LNCAP (cell line): ENCODE measurements at regions not wholly inside any gene's neighbourhood (a gene's known extent, or its start where the extent isn't known, plus 50 kb on each side); places are given as distances from the start of the nearest gene placed in this dataset.

Source experiments
- TF ChIP-seq, protein P1 (sequence below): fragments of 450-650 bp; IDR thresholded peaks from 2 replicates; pipeline ENCODE4 v1.5.1; 2017; ENCODE audit warnings: mild to moderate bottlenecking

DNA sequence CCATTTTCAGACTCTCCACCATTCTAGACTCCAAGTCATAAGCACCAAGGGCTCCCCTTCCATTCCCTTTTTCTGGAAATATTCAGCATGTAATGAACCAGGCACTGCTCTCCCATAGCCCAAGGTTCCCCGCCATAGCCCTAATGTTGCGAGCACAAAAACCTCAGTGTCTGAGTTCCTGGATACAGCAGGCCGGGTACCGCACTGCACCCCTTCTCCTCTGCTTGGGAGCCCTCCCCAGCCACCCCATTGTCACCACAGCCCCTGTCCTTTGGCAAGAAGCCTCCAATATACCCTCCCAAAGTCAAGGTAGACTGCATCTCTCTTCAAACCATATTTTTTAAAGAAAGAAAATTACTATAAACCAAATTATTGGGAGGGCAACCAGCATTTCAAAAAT lies 1341.1 kb downstream of the BRD1 start:
- TF ChIP-seq, protein P1, sequence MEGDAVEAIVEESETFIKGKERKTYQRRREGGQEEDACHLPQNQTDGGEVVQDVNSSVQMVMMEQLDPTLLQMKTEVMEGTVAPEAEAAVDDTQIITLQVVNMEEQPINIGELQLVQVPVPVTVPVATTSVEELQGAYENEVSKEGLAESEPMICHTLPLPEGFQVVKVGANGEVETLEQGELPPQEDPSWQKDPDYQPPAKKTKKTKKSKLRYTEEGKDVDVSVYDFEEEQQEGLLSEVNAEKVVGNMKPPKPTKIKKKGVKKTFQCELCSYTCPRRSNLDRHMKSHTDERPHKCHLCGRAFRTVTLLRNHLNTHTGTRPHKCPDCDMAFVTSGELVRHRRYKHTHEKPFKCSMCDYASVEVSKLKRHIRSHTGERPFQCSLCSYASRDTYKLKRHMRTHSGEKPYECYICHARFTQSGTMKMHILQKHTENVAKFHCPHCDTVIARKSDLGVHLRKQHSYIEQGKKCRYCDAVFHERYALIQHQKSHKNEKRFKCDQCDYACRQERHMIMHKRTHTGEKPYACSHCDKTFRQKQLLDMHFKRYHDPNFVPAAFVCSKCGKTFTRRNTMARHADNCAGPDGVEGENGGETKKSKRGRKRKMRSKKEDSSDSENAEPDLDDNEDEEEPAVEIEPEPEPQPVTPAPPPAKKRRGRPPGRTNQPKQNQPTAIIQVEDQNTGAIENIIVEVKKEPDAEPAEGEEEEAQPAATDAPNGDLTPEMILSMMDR = no peak

DNA sequence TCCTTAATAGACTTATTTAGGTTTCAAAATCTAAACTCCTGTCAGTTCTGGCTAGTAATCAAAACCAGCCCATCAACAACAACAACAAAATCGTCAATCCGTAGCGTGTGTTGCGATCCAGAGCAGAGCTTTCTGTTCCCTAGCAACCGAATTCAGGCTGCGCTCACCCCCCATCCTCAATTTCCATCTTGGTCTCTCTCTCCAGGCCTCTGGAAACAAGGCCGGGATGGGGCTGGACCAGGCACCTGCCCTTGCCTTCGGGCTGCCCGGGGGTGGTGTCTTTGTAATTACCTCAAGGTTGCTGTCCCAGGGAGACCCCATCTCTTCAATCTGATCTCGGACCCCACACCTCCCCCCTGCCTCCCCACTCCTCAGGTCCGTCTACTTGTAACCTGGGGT lies 1341.5 kb downstream of the BRD1 start:
- TF ChIP-seq, protein P1 = no peak

DNA sequence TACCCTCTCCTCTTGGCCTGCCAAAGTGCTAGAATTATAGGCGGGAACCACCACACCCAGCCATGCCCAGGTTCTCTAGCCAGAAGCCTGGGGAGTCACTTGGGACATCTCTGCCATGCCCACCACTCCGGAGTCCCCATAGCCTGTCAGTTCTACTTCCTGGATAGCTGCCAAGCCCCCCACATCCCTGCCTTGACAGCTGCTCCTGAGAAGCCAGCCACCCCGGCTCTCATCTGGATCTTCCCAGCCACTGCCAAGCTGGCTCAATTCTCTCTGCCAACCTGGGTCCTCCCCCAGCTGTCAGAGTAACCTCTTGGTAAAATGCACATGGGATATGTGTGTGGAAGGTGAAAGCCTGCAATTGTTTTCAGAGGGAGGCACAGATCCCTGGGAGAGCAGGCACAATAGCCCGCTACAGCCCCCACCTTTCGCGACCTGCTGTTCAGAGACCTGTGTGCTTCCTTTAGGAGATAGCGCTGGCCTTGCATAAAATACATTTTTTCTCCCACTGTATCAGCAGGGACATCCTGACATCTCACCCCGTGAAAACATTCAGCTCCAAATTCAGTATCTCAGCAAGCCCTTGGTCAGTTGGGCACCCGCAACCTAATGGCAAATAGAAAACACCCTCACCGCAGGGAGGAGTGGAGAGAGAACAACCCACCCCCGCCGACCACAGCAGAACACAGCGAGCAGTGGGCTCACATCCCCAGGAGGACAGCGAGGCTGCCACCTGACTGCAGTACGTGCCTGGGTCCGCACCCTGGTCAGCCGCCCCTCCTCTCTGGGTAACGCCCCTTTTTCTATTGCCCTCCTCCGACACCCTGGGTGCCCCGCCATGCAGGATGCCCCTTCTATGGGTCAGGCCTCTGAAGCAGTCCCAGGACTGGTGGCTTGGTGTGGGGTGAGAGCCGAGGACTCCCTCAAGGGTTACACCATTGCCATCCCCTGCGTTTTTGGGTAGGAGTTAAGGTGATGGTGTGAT lies 1342.2 kb downstream of the BRD1 start:
- TF ChIP-seq, protein P1 = no peak

DNA sequence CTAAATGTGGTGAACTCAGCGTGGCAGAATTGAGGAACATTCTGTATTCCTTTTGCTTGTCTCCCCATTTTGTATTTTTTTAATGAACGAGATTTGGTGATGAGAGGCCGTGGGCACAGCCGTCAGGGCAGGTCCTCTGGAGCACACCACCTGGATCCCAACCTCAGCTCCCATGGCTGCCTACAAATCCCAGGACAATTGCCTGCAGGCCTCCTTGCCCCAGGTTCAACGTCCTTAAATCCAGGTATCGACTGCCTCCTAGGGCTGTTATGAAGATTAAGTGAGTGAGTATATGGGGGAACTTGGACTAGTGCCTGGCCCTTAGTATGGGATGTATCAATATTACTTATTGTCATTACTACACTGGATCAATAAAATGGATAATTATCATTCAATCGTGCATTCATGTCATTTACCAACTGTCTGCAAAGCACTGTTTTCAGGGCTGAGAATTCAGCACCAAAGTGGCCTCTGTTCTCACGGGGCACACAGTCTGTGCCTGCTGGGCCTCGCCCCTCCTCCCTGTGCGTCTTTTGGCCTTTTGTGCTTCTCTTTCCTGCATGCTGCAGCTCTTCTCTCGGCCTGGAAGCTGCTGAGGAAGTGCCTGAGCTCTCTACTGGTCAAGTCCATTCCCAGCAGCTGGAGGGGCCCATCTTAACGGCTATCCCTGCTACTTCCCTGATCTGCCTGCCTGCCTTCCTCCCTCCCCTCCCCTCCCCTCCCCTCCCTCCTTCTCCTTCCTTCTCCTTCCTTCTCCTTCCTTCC lies 1343.7 kb downstream of the BRD1 start:
- TF ChIP-seq, protein P1 = no peak

DNA sequence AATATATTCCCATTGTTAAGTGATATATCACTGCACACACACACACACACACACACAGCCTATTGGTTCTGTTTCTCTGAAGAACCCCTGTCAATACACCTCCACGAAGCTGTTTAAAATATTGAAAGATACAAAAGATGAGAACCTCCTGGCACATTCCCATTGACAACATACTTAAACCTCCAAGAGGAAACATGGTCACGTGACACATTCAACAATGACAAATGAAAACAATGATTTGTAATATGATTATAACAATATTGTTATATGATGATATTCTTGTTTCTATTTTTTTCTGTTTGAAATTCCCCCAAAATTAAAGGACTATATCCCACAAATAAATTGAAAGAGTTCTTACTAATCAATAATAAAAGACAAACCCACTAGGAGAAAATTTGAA lies 1344.9 kb downstream of the BRD1 start:
- TF ChIP-seq, protein P1 = no peak

DNA sequence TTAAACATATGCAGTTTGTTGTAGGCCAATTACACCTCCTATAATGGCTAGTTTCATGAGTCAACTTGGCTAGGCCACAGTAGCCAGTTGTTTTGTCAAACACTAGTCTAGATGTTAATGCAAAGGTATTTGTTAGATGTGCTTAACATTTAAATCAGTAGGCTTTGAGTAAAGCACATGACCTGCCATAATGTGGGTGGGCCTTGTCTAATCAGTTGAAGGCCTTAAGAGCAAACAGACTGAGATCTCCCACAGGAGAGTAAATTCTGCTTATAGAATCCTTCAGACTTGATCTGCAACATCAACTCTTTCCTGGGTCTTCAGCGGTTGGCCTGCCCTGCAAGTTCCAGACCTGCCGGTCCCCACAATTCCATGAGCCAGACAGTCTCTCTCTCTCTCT lies 1345.9 kb downstream of the BRD1 start:
- TF ChIP-seq, protein P1 = no peak

DNA sequence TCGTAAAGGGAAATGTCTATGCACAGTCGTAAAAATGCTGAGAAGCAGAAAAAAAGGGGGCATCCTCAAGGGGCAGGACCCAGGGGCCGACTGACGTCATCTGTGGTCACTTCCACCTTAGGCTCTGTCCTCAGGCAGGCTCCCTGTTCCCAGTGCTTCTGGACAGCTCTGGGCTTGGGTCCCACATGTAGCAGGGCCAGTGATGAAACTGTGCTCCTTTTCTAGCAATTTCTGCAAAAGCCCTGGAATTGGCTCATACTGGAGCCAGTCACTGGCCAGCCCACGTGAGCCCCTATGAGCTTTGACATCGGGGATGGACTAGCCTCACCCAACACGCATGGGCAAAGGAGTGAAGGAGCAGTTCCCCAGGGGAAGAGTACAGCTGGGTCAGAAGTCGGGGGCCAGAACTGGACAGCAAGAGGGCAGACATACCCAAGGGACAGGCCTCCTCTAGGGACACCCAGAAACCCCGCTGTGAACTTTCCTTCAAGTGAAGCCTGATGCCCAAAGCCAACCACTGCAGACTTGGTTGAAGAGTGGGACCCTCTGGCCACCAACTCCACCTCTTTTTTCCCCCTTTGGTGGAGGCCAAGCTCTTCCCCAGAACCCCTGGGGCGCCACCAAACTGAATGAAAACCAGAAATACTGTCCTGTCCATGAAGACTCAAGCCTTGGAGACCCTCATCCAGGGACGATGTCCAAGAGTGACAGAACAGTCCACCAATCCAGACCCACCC lies 1349.0 kb downstream of the BRD1 start:
- TF ChIP-seq, protein P1 = no peak
